Neural cell (in vitro differentiated cells): ENCODE measurements at regions not wholly inside any gene's neighbourhood (a gene's known extent, or its start where the extent isn't known, plus 50 kb on each side); places are given as distances from the start of the nearest gene placed in this dataset.

Experiments used
- H2AFZ ChIP-seq: fragments of 200-600, 300-800 bp; sonication (generic), shearing (Covaris generic); 2 replicates; pipeline ENCODE4 v1.6.0; 2014; ENCODE audit warnings: low read depth, mild to moderate bottlenecking, antibody characterized with exemption, low read length, moderate library complexity
- H3F3A ChIP-seq: fragments of 200-600 bp; shearing (Covaris generic); 2 replicates; pipeline ENCODE4 v1.6.1; 2016; ENCODE audit warnings: mild to moderate bottlenecking, moderate library complexity, mixed read lengths, antibody characterized with exemption, low read length; ENCODE audit not compliant: insufficient read depth, poor library complexity, severe bottlenecking
- H3K27ac ChIP-seq: fragments of 200-600, 300-800 bp; sonication (generic), shearing (Covaris generic); 2 replicates; pipeline ENCODE4 v1.5.1; 2014; ENCODE audit warnings: mild to moderate bottlenecking, low read length, moderate library complexity
- H3K27me3 ChIP-seq: fragments of 300-800, 200-600 bp; sonication (generic), shearing (Covaris generic); 2 replicates; pipeline ENCODE4 v1.6.0; 2014; ENCODE audit warnings: mild to moderate bottlenecking, low read depth, low read length, moderate library complexity; ENCODE audit not compliant: insufficient read depth
- H3K36me3 ChIP-seq: fragments of 300-800, 200-600 bp; sonication (generic), shearing (Covaris generic); 2 replicates; pipeline ENCODE4 v1.5.1; 2014; ENCODE audit warnings: mild to moderate bottlenecking, antibody characterized with exemption, low read length, moderate library complexity; ENCODE audit not compliant: insufficient read depth
- H3K4me2 ChIP-seq: fragments of 300-800, 200-600 bp; sonication (generic), shearing (Covaris generic); 2 replicates; pipeline ENCODE4 v1.6.0; 2014; ENCODE audit warnings: mild to moderate bottlenecking, low read length
- H3K4me3 ChIP-seq: fragments of 300-800, 200-600 bp; sonication (generic), shearing (Covaris generic); 2 replicates; pipeline ENCODE4 v1.5.1; 2014; ENCODE audit warnings: mild to moderate bottlenecking, low read length, moderate library complexity
- H3K79me2 ChIP-seq: fragments of 200-600 bp; shearing (Covaris generic); replicated peaks from 2 replicates; pipeline ENCODE4 v1.6.0; 2014; ENCODE audit warnings: mild to moderate bottlenecking, low read length, moderate library complexity; ENCODE audit not compliant: insufficient read depth
- H3K9ac ChIP-seq: fragments of 300-800, 200-600 bp; sonication (generic), shearing (Covaris generic); 2 replicates; pipeline ENCODE4 v1.6.1; 2016; ENCODE audit warnings: mild to moderate bottlenecking, low read length, mixed read lengths
- H3K9me2 ChIP-seq: fragments of 200-600 bp; shearing (Covaris generic); 2 replicates; pipeline ENCODE4 v1.6.1; 2016; ENCODE audit warnings: mild to moderate bottlenecking, low read length, mixed read lengths; ENCODE audit not compliant: insufficient read depth
- H3K9me3 ChIP-seq: fragments of 200-600, 300-800 bp; sonication (generic), shearing (Covaris generic); 2 replicates; pipeline ENCODE4 v1.6.1; 2016; ENCODE audit warnings: mild to moderate bottlenecking, mixed run types, low read length, moderate library complexity, mixed read lengths
- H4K20me1 ChIP-seq: fragments of 200-600 bp; shearing (Covaris generic); 2 replicates; pipeline ENCODE4 v1.6.1; 2016; ENCODE audit warnings: mild to moderate bottlenecking, mixed run types; ENCODE audit not compliant: insufficient read depth
- EP300 ChIP-seq: fragments of 450-650 bp; conservative IDR thresholded peaks from 2 replicates; pipeline ENCODE4 v1.6.1; 2014; ENCODE audit warnings: antibody characterized with exemption, mild to moderate bottlenecking, moderate library complexity; ENCODE audit not compliant: poor library complexity, severe bottlenecking
- EZH2 ChIP-seq: fragments of 200-600, 300-800 bp; shearing (Covaris generic), sonication (generic); IDR thresholded peaks from 2 replicates; pipeline ENCODE4 v1.6.1; 2014; ENCODE audit warnings: antibody characterized with exemption, low read length, borderline replicate concordance, mild to moderate bottlenecking; ENCODE audit not compliant: insufficient read depth, poor library complexity, severe bottlenecking
- MXI1 ChIP-seq: fragments of 450-650 bp; conservative IDR thresholded peaks from 2 replicates; pipeline ENCODE4 v1.6.1; 2014; ENCODE audit warnings: antibody characterized with exemption, mild to moderate bottlenecking; ENCODE audit not compliant: poor library complexity, severe bottlenecking
- POLR2AphosphoS5 ChIP-seq: IDR thresholded peaks from 2 replicates; pipeline ENCODE4 v1.6.1; 2012
- RAD21 ChIP-seq: fragments of 450-650 bp; conservative IDR thresholded peaks from 2 replicates; pipeline ENCODE4 v1.6.1; 2014; ENCODE audit warnings: antibody characterized with exemption, mild to moderate bottlenecking, moderate library complexity
- SMC3 ChIP-seq: fragments of 450-650 bp; conservative IDR thresholded peaks from 2 replicates; pipeline ENCODE4 v1.6.1; 2014; ENCODE audit warnings: antibody characterized with exemption, mild to moderate bottlenecking, moderate library complexity; ENCODE audit not compliant: poor library complexity
- TAF1 ChIP-seq: IDR thresholded peaks from 2 replicates; pipeline ENCODE4 v1.6.1; 2012; ENCODE audit warnings: low read depth
- TF ChIP-seq, protein P1 (sequence below): fragments of 450-650 bp; IDR thresholded peaks from 2 replicates; pipeline ENCODE4 v1.5.1; 2014; ENCODE audit warnings: antibody characterized with exemption, mild to moderate bottlenecking, moderate library complexity; ENCODE audit not compliant: poor library complexity, severe bottlenecking
- TF ChIP-seq, protein P2 (sequence below): IDR thresholded peaks from 2 replicates; pipeline ENCODE4 v1.6.1; 2012; ENCODE audit warnings: borderline replicate concordance

DNA sequence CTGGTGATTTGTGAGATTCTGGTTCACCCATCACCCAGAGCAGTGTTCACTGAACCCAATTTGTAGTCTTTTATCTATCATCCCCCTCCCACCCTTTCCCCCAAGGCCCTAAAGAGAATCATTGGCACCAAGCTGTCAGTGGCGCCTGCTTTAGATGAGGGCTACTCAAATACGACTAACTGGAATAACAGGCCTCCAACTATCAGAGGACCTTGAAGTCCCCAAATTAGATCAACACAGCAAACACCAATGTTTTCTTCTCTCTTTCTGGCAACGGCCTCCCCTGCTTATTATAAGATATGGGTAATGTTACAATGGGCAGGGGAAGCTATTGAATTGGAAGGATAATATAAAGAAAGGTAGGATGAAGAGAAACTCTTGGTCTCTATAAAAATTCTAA lies 232.3 kb downstream of the SCG2 start:
- Histone ChIP-seq H3K4me3 (no peak overlapping the region), H3K36me3 (no peaks in the 10 kb centered on the region), H3K9me3 (no peaks in the 10 kb centered on the region), H3K27me3 (no peaks in the 10 kb centered on the region), H3K79me2 (no peaks in the 10 kb centered on the region), H3F3A (no peaks in the 10 kb centered on the region), H2AFZ (no peak overlapping the region), H3K9me2 (no peaks in the 10 kb centered on the region), H4K20me1 (no peaks in the 10 kb centered on the region), H3K4me2 (no peak overlapping the region), H3K27ac (no peak overlapping the region), H3K9ac (no peak overlapping the region)
- TF ChIP-seq MXI1 (no peak), SMC3 (no peak), POLR2AphosphoS5 (no peak), EP300 (no peak), RAD21 (no peak)

DNA sequence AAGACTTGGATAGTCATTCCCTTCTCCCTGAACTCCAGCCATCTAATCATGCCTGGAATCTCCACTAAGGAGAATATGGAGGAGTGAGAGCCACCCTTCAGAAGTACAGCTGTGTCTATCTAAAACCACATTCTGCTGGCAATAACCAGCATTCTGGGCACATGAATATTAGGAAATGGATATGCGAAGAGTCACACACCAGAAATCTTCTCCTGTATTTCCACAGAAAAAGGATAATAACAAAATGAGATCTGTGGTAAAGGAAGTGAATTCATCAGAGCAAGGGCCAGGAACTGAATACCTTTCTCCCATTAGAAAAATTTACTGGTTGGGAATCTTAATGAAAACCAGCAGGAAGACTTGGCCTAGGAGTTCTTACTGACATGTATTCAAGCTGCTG lies 218.8 kb downstream of the SCG2 start:
- Histone ChIP-seq H3K9me3 (no peaks in the 10 kb centered on the region), H3K4me3 (no peak overlapping the region), H3K9me2 (no peaks in the 10 kb centered on the region), H2AFZ (no peak overlapping the region), H3K27ac (no peak overlapping the region), H3F3A (no peaks in the 10 kb centered on the region), H3K4me2 (no peak overlapping the region), H3K36me3 (no peaks in the 10 kb centered on the region), H3K27me3 (no peaks in the 10 kb centered on the region), H3K9ac (no peak overlapping the region), H4K20me1 (no peaks in the 10 kb centered on the region), H3K79me2 (no peaks in the 10 kb centered on the region)
- TF ChIP-seq, protein P1, sequence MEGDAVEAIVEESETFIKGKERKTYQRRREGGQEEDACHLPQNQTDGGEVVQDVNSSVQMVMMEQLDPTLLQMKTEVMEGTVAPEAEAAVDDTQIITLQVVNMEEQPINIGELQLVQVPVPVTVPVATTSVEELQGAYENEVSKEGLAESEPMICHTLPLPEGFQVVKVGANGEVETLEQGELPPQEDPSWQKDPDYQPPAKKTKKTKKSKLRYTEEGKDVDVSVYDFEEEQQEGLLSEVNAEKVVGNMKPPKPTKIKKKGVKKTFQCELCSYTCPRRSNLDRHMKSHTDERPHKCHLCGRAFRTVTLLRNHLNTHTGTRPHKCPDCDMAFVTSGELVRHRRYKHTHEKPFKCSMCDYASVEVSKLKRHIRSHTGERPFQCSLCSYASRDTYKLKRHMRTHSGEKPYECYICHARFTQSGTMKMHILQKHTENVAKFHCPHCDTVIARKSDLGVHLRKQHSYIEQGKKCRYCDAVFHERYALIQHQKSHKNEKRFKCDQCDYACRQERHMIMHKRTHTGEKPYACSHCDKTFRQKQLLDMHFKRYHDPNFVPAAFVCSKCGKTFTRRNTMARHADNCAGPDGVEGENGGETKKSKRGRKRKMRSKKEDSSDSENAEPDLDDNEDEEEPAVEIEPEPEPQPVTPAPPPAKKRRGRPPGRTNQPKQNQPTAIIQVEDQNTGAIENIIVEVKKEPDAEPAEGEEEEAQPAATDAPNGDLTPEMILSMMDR = no peak
- TF ChIP-seq TAF1 (no peak), EZH2 (no peak), MXI1 (no peak), SMC3 (no peak), POLR2AphosphoS5 (no peak), EP300 (no peak), RAD21 (no peak)
- TF ChIP-seq, protein P2, sequence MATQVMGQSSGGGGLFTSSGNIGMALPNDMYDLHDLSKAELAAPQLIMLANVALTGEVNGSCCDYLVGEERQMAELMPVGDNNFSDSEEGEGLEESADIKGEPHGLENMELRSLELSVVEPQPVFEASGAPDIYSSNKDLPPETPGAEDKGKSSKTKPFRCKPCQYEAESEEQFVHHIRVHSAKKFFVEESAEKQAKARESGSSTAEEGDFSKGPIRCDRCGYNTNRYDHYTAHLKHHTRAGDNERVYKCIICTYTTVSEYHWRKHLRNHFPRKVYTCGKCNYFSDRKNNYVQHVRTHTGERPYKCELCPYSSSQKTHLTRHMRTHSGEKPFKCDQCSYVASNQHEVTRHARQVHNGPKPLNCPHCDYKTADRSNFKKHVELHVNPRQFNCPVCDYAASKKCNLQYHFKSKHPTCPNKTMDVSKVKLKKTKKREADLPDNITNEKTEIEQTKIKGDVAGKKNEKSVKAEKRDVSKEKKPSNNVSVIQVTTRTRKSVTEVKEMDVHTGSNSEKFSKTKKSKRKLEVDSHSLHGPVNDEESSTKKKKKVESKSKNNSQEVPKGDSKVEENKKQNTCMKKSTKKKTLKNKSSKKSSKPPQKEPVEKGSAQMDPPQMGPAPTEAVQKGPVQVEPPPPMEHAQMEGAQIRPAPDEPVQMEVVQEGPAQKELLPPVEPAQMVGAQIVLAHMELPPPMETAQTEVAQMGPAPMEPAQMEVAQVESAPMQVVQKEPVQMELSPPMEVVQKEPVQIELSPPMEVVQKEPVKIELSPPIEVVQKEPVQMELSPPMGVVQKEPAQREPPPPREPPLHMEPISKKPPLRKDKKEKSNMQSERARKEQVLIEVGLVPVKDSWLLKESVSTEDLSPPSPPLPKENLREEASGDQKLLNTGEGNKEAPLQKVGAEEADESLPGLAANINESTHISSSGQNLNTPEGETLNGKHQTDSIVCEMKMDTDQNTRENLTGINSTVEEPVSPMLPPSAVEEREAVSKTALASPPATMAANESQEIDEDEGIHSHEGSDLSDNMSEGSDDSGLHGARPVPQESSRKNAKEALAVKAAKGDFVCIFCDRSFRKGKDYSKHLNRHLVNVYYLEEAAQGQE = no peak

DNA sequence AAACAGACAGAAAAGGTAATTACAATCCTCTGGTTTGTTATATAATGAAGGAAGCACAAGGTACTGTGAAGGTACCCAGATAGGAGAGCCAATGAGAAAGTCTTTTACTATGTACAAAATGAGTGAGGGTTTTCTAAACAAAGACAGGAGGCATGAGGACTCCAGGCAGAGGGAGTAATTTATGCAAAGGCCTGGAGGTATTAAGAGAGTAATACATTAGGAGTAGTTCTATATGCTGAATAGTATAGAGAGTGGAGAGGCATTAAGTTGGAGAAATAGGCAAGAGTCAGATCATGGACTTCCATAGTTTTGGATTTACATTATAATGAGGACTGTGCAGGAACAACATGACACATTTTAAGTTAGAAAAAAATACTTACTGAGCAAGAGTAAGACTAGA lies 216.0 kb downstream of the SCG2 start:
- no peaks in the 10 kb centered on the region for H3K27me3 ChIP-seq
- TF ChIP-seq, protein P2 = no peak
- no peak for TF ChIP-seq MXI1
- no peak for TF ChIP-seq RAD21
- no peak for TF ChIP-seq EZH2
- TF ChIP-seq, protein P1 = no peak
- TF ChIP-seq TAF1 = no peak

More for the DNA sequence above, 216.0 kb downstream of the SCG2 start:
- Histone ChIP-seq H3K4me3 (no peak overlapping the region), H2AFZ (no peak overlapping the region), H3F3A (no peaks in the 10 kb centered on the region), H3K27ac (no peak overlapping the region), H4K20me1 (no peaks in the 10 kb centered on the region), H3K9ac (no peak overlapping the region), H3K79me2 (no peaks in the 10 kb centered on the region), H3K9me3 (no peaks in the 10 kb centered on the region), H3K9me2 (no peaks in the 10 kb centered on the region), H3K36me3 (no peaks in the 10 kb centered on the region), H3K4me2 (no peak overlapping the region)
